CD8-positive, alpha-beta memory T cell (primary cell): ENCODE measurements at regions not wholly inside any gene's neighbourhood (a gene's known extent, or its start where the extent isn't known, plus 50 kb on each side); places are given as distances from the start of the nearest gene placed in this dataset.

Source experiments
- CTCF ChIA-PET: fragments of 350-600 bp; sonication (Branson Sonifier 250); formaldehyde crosslinking; loops from one replicate; lab custom pipeline; 2021; ENCODE audit warnings: antibody characterized with exemption; lab: Charles Lee
- POLR2A ChIA-PET: fragments of 350-600 bp; sonication (Branson Sonifier 250); formaldehyde crosslinking; loops from one replicate; lab custom pipeline; 2021; ENCODE audit warnings: antibody characterized with exemption; lab: Charles Lee
- DNase-seq, 5 donors: peaks; one replicate each; pipeline versions ENCODE4 v3.0.0 to v3.0.0-alpha.2; 2020 to 2022; ENCODE audit warnings: mixed read lengths in 1 of 5
- H3K27ac ChIP-seq: one replicate; pipeline ENCODE4 v1.7.0; 2013; ENCODE audit warnings: low read depth, mild to moderate bottlenecking, low read length, moderate library complexity
- H3K27me3 ChIP-seq: 2 replicates; pipeline ENCODE4 v1.7.0; 2013; ENCODE audit warnings: low read length, mild to moderate bottlenecking; ENCODE audit not compliant: insufficient read depth, poor library complexity, severe bottlenecking
- H3K36me3 ChIP-seq: 2 replicates; pipeline ENCODE4 v1.7.0; 2013; ENCODE audit warnings: mild to moderate bottlenecking, low read length, moderate library complexity; ENCODE audit not compliant: insufficient read depth
- H3K4me1 ChIP-seq: 2 replicates; pipeline ENCODE4 v1.7.0; 2013; ENCODE audit warnings: mild to moderate bottlenecking, low read length, moderate library complexity; ENCODE audit not compliant: insufficient read depth
- H3K4me3 ChIP-seq: 2 replicates; pipeline ENCODE4 v1.7.0; 2013; ENCODE audit warnings: mild to moderate bottlenecking, low read length
- H3K9me3 ChIP-seq: 2 replicates; pipeline ENCODE4 v1.7.0; 2013; ENCODE audit warnings: mild to moderate bottlenecking, low read length
- H3K27ac Mint-ChIP-seq, 8 donors: one replicate each; pipeline ENCODE4 v1.8.0; 2020 to 2021; ENCODE audit warnings: mixed read lengths in 8 of 8, mild to moderate bottlenecking in 6 of 8, inconsistent platforms in 3 of 8, moderate library complexity in 3 of 8
- H3K27me3 Mint-ChIP-seq, 2 donors: one replicate each; pipeline ENCODE4 v1.8.0; 2020 to 2021; ENCODE audit warnings: mixed read lengths in 2 of 2, mild to moderate bottlenecking in 1 of 2, moderate library complexity in 1 of 2
- H3K36me3 Mint-ChIP-seq, 3 donors: one replicate each; pipeline ENCODE4 v1.8.0; 2020 to 2021; ENCODE audit warnings: mixed read lengths in 3 of 3, inconsistent platforms in 1 of 3, mild to moderate bottlenecking in 1 of 3
- H3K4me1 Mint-ChIP-seq, 3 donors: one replicate each; pipeline ENCODE4 v1.8.0; 2020 to 2021; ENCODE audit warnings: mixed read lengths in 3 of 3, inconsistent platforms in 1 of 3, mild to moderate bottlenecking in 1 of 3
- H3K4me3 Mint-ChIP-seq, 7 donors: one replicate each; pipeline ENCODE4 v1.8.0; 2020 to 2021; ENCODE audit warnings: mixed read lengths in 7 of 7, mild to moderate bottlenecking in 6 of 7, moderate library complexity in 4 of 7, inconsistent platforms in 2 of 7
- H3K9me3 Mint-ChIP-seq, 5 donors: one replicate each; pipeline ENCODE4 v1.8.0; 2020 to 2022; ENCODE audit warnings: mixed read lengths in 5 of 5, mild to moderate bottlenecking in 3 of 5, moderate library complexity in 2 of 5, inconsistent platforms in 1 of 5

- POLR2A ChIA-PET: no interaction called here
- no peaks in the 10 kb centered on the region for H3K9me3 Mint-ChIP-seq
- H3K36me3 Mint-ChIP-seq: no peaks in the 10 kb centered on the region
- no peak overlapping the region for H3K27ac Mint-ChIP-seq
- Histone ChIP-seq H3K4me3 (no peak overlapping the region), H3K4me1 (no peaks in the 10 kb centered on the region), H3K27ac (no peak overlapping the region), H3K36me3 (no peaks in the 10 kb centered on the region), H3K9me3 (no peaks in the 10 kb centered on the region), H3K27me3 (no peaks in the 10 kb centered on the region)
- no peaks in the 10 kb centered on the region for H3K4me1 Mint-ChIP-seq
- H3K4me3 Mint-ChIP-seq: no peak overlapping the region
- CTCF ChIA-PET: no interaction called here
- H3K27me3 Mint-ChIP-seq: peaks cover 11 to 24% of the 10 kb centered on the region in 2 donors
- no peak for DNase-seq
Measured at GRCh38 chr6:141097471-141097870, 1035.3 kb upstream of the GJE1 start.

- Histone ChIP-seq H3K4me3 (no peak overlapping the region), H3K36me3 (no peaks in the 10 kb centered on the region), H3K27me3 (no peaks in the 10 kb centered on the region), H3K27ac (no peak overlapping the region), H3K9me3 (no peaks in the 10 kb centered on the region), H3K4me1 (no peaks in the 10 kb centered on the region)
- no peaks in the 10 kb centered on the region for H3K4me1 Mint-ChIP-seq
- ChIA-PET POLR2A (no interaction called here), CTCF (no interaction called here)
- no peaks in the 10 kb centered on the region for H3K36me3 Mint-ChIP-seq
- H3K4me3 Mint-ChIP-seq: no peak overlapping the region
- H3K27me3 Mint-ChIP-seq: peaks cover 11 to 17% of the 10 kb centered on the region in 2 donors
- no peaks in the 10 kb centered on the region for H3K9me3 Mint-ChIP-seq
- no peak overlapping the region for H3K27ac Mint-ChIP-seq
- no peak for DNase-seq
Measured at GRCh38 chr6:141095308-141095707, 1037.4 kb upstream of the GJE1 start.

GRCh38 chr6:141088171-141088570 lies 1044.6 kb upstream of the GJE1 start:
- Histone ChIP-seq H3K4me1 (no peaks in the 10 kb centered on the region), H3K36me3 (no peaks in the 10 kb centered on the region), H3K27ac (no peak overlapping the region), H3K27me3 (no peaks in the 10 kb centered on the region), H3K9me3 (no peaks in the 10 kb centered on the region), H3K4me3 (no peak overlapping the region)
- Mint-ChIP-seq H3K27me3 (no peaks in the 10 kb centered on the region), H3K4me1 (no peaks in the 10 kb centered on the region), H3K4me3 (no peak overlapping the region), H3K9me3 (no peaks in the 10 kb centered on the region), H3K27ac (no peak overlapping the region), H3K36me3 (no peaks in the 10 kb centered on the region)
- ChIA-PET POLR2A (no interaction called here), CTCF (no interaction called here)
- DNase-seq: no peak

- Histone ChIP-seq H3K4me3 (no peak overlapping the region), H3K27me3 (no peaks in the 10 kb centered on the region), H3K27ac (no peak overlapping the region), H3K36me3 (no peaks in the 10 kb centered on the region), H3K4me1 (no peaks in the 10 kb centered on the region), H3K9me3 (no peaks in the 10 kb centered on the region)
- Mint-ChIP-seq H3K27ac (no peak overlapping the region), H3K9me3 (no peaks in the 10 kb centered on the region), H3K27me3 (peaks cover 4 to 11% of the 10 kb centered on the region in 2 donors), H3K36me3 (no peaks in the 10 kb centered on the region), H3K4me3 (no peak overlapping the region), H3K4me1 (no peaks in the 10 kb centered on the region)
- CTCF ChIA-PET: no interaction called here
- POLR2A ChIA-PET: no interaction called here
- DNase-seq: no peak
Measured at GRCh38 chr6:141077355-141078333, 1055.1 kb upstream of the GJE1 start.

- ChIA-PET POLR2A (no interaction called here), CTCF (no interaction called here)
- Mint-ChIP-seq H3K27ac (no peak overlapping the region), H3K27me3 (no peaks in the 10 kb centered on the region), H3K4me1 (no peaks in the 10 kb centered on the region), H3K4me3 (no peak overlapping the region), H3K9me3 (no peaks in the 10 kb centered on the region), H3K36me3 (no peaks in the 10 kb centered on the region)
- no peak for DNase-seq
- Histone ChIP-seq H3K27me3 (no peaks in the 10 kb centered on the region), H3K9me3 (no peaks in the 10 kb centered on the region), H3K27ac (no peak overlapping the region), H3K36me3 (no peaks in the 10 kb centered on the region), H3K4me3 (no peak overlapping the region), H3K4me1 (no peaks in the 10 kb centered on the region)
Measured at GRCh38 chr6:141057761-141058160, 1075.0 kb upstream of the GJE1 start.

GRCh38 chr6:141056945-141057625 lies 1075.6 kb upstream of the GJE1 start:
- ChIA-PET CTCF (no interaction called here), POLR2A (no interaction called here)
- no peaks in the 10 kb centered on the region for H3K9me3 Mint-ChIP-seq
- H3K4me3 ChIP-seq: no peak overlapping the region
- no peaks in the 10 kb centered on the region for H3K36me3 Mint-ChIP-seq
- H3K4me1 Mint-ChIP-seq: no peaks in the 10 kb centered on the region
- H3K36me3 ChIP-seq: no peaks in the 10 kb centered on the region
- no peaks in the 10 kb centered on the region for H3K27me3 ChIP-seq
- no peak overlapping the region for H3K27ac Mint-ChIP-seq
- H3K27ac ChIP-seq: no peak overlapping the region
- H3K9me3 ChIP-seq: no peaks in the 10 kb centered on the region
- DNase-seq: no peak
- H3K27me3 Mint-ChIP-seq: no peaks in the 10 kb centered on the region
- H3K4me1 ChIP-seq: no peaks in the 10 kb centered on the region
- no peak overlapping the region for H3K4me3 Mint-ChIP-seq

GRCh38 chr6:141050471-141050870 lies 1082.3 kb upstream of the GJE1 start:
- ChIA-PET CTCF (no interaction called here), POLR2A (no interaction called here)
- Mint-ChIP-seq H3K4me1 (no peaks in the 10 kb centered on the region), H3K36me3 (no peaks in the 10 kb centered on the region), H3K27me3 (peaks cover 0 to 2% of the 10 kb centered on the region in 2 donors), H3K9me3 (peaks cover 0 to 1% (median 0%) of the 10 kb centered on the region in 5 donors), H3K27ac (no peak overlapping the region), H3K4me3 (no peak overlapping the region)
- Histone ChIP-seq H3K4me3 (no peak overlapping the region), H3K9me3 (no peaks in the 10 kb centered on the region), H3K27ac (no peak overlapping the region), H3K27me3 (no peaks in the 10 kb centered on the region), H3K4me1 (no peaks in the 10 kb centered on the region), H3K36me3 (no peaks in the 10 kb centered on the region)
- no peak for DNase-seq

- Mint-ChIP-seq H3K36me3 (no peaks in the 10 kb centered on the region), H3K9me3 (peaks cover 0 to 1% (median 0%) of the 10 kb centered on the region in 5 donors), H3K27me3 (peaks cover 3 to 4% of the 10 kb centered on the region in 2 donors), H3K4me3 (no peak overlapping the region), H3K27ac (no peak overlapping the region), H3K4me1 (no peaks in the 10 kb centered on the region)
- H3K36me3 ChIP-seq: no peaks in the 10 kb centered on the region
- CTCF ChIA-PET: no interaction called here
- no peaks in the 10 kb centered on the region for H3K4me1 ChIP-seq
- H3K27ac ChIP-seq: no peak overlapping the region
- DNase-seq: no peak
- POLR2A ChIA-PET: no interaction called here
- H3K4me3 ChIP-seq: no peak overlapping the region
- H3K27me3 ChIP-seq: no peaks in the 10 kb centered on the region
- H3K9me3 ChIP-seq: no peaks in the 10 kb centered on the region
Measured at GRCh38 chr6:141048451-141048850, 1084.3 kb upstream of the GJE1 start.
